ENCODE measurements at regions not wholly inside any gene's neighbourhood (a gene's known extent, or its start where the extent isn't known, plus 50 kb on each side); places are given as distances from the start of the nearest gene placed in this dataset.

DNA sequence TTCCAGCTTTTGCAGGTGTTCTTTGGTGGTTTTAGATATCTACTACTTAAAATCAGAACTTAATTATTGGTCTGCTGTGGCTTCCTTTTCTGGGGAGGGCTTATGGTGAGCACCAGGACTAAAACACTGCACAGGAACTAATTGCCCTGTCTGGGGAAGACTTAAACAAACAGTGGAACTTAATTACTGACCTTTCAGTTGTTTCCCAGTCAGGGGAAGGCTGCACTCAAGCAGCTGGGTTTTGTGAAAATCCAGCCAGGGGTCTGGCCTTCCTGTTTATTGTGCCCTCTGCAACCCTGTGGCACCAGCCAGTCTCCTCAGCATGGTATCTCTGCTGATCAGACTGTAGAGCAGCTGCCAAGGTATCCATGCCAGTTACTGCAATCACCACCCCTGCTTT lies 398.2 kb downstream of the ADCYAP1 start:
- TF ChIP-seq, protein P1, sequence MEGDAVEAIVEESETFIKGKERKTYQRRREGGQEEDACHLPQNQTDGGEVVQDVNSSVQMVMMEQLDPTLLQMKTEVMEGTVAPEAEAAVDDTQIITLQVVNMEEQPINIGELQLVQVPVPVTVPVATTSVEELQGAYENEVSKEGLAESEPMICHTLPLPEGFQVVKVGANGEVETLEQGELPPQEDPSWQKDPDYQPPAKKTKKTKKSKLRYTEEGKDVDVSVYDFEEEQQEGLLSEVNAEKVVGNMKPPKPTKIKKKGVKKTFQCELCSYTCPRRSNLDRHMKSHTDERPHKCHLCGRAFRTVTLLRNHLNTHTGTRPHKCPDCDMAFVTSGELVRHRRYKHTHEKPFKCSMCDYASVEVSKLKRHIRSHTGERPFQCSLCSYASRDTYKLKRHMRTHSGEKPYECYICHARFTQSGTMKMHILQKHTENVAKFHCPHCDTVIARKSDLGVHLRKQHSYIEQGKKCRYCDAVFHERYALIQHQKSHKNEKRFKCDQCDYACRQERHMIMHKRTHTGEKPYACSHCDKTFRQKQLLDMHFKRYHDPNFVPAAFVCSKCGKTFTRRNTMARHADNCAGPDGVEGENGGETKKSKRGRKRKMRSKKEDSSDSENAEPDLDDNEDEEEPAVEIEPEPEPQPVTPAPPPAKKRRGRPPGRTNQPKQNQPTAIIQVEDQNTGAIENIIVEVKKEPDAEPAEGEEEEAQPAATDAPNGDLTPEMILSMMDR (IDR thresholded peaks at IDR 0.05), result no peak
- TF ChIP-seq POLR2A (IDR thresholded peaks at IDR 0.05), result no peak
